ENCODE measurements at regions not wholly inside any gene's neighbourhood (a gene's known extent, or its start where the extent isn't known, plus 50 kb on each side); places are given as distances from the start of the nearest gene placed in this dataset.
A peak's percentile ranks its signal among the peaks of the same experiment; 100 is the strongest.

DNA sequence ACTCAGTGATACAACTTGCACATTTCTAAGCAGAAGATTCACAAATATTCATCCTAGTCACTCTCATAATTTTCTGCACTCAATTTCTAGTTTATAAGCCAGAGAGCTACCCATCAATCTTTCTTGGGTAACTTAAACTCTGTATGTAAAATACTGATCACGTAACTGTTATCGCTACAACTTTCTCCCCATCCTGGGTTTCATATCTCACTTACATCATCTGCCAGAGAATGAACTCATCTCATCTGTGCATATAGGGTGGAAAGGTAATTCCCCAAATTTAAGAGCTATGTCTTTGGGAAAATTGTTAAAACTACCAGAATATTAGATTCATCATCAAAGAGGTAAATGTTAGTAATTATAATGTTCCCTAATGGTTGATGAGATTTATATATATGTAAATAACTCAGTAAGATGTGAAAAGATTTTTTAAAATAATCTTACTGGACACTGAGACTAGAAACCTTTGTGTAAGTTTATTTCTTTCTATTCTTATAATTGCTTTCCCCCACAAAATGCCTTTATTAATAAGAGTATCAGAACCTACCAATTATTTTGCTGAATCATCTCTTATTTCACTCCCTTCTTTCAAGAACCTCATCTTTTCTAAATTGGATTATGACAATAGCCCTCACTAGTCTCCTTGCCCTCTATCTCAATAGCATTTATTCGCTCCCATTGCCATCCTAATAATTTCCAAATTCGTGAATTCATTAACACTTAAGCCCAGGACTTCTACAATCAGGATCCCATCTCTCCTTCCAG lies 729.0 kb downstream of the EPHA4 start:
- TF ChIP-seq, protein P1, sequence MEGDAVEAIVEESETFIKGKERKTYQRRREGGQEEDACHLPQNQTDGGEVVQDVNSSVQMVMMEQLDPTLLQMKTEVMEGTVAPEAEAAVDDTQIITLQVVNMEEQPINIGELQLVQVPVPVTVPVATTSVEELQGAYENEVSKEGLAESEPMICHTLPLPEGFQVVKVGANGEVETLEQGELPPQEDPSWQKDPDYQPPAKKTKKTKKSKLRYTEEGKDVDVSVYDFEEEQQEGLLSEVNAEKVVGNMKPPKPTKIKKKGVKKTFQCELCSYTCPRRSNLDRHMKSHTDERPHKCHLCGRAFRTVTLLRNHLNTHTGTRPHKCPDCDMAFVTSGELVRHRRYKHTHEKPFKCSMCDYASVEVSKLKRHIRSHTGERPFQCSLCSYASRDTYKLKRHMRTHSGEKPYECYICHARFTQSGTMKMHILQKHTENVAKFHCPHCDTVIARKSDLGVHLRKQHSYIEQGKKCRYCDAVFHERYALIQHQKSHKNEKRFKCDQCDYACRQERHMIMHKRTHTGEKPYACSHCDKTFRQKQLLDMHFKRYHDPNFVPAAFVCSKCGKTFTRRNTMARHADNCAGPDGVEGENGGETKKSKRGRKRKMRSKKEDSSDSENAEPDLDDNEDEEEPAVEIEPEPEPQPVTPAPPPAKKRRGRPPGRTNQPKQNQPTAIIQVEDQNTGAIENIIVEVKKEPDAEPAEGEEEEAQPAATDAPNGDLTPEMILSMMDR (conservative IDR thresholded peaks at IDR 0.05; ENCODE audit: low read depth, low read length): no peak
- H3K4me3 ChIP-seq (ENCODE audit: low read length): no peak overlapping the region
- DNase-seq (ENCODE audit: low read depth): no peak

DNA sequence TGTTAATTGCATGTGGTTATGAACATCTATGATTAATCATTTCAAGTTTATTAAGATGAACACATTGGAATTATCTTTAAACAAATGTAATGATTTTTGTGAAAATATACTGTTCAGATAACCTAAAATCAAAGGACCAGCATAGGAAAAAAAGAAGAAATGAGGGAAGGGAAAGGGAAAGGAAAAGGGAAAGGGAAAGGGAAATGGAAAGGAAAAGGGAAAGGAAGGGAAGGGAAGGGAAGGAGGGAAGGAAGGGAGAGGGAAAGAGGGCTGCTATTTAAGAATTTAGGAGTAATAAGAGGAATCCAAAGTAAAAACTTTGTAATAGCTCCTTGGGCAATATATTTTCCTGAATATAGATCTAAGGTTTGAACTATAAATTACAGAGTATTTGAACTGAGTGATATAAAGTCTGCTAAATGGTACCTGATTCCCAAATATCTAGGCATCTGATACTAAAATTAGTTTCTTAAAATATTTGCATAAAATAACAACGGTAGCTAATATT lies 726.3 kb downstream of the EPHA4 start:
- no peak for DNase-seq (ENCODE audit: low read depth)
- TF ChIP-seq, protein P1 (conservative IDR thresholded peaks at IDR 0.05; ENCODE audit: low read depth, low read length): no peak

DNA sequence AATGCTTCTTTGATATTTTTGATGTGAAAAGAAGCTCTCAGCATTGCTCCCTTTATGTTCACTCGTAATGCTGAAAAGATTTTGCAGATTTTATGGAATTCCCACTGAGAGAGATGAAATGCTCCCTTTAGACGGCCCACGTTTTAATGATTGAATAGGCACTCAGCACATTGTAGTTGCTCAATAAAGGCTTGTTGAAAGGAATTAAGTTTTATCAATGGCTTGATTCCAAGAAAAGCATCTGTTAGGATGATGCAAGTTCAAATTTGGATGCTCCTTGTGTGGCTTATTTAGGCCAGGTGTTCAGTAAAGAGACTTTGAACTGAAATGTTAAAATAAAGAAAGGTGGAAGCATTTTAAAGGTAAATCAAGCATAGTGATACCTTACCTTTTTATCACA lies 725.1 kb downstream of the EPHA4 start:
- no peak for DNase-seq (ENCODE audit: low read depth)
- H3K4me3 ChIP-seq (ENCODE audit: low read length): no peak overlapping the region
- TF ChIP-seq, protein P1 (conservative IDR thresholded peaks at IDR 0.05; ENCODE audit: low read depth, low read length): no peak

More for the DNA sequence above, 726.3 kb downstream of the EPHA4 start:
- no peak overlapping the region for H3K4me3 ChIP-seq (ENCODE audit: low read length)

DNA sequence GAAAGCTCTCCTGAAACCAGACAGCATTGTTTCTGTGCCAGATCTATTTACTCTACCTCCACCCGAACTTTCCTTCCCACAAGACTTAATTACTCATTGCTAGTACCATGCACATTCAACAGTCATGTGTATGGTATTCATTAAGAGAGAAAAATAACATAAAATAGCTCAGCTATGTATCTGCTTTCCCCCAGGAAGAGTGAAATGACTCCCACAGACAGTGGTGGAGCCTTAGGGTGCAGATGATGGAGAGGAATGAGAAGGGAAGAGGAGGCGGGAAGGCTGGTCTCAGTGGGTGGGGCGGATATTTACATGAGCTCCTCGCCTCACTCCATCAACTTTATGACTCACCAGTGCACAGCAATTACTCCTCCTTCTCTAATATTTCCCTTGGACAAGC lies 724.5 kb downstream of the EPHA4 start:
- TF ChIP-seq, protein P1 (conservative IDR thresholded peaks at IDR 0.05; ENCODE audit: low read depth, low read length): no peak
- peak; percentile 88 for DNase-seq (ENCODE audit: low read depth)
- no peak overlapping the region for H3K4me3 ChIP-seq (ENCODE audit: low read length)

DNA sequence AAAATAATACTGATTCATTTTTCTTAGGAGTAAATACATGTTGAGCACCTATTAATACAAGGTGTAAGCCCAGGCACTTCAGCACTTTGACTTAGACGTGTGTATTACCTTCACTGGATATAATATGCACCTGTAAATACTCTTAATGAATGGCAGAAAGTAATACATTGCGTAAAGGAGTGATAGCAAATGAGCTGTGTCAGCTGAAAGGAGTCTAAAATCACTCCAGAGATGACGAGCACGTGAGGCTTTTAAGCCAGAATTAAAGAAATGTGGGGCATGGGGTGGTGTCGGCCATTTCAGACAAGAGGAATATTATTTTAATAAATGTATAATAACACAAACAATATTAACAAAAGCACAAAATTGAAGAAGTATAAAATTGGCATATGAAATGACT lies 722.7 kb downstream of the EPHA4 start:
- no peak overlapping the region for H3K4me3 ChIP-seq (ENCODE audit: low read length)
- TF ChIP-seq, protein P1 (conservative IDR thresholded peaks at IDR 0.05; ENCODE audit: low read depth, low read length): no peak
- DNase-seq (ENCODE audit: low read depth): no peak

DNA sequence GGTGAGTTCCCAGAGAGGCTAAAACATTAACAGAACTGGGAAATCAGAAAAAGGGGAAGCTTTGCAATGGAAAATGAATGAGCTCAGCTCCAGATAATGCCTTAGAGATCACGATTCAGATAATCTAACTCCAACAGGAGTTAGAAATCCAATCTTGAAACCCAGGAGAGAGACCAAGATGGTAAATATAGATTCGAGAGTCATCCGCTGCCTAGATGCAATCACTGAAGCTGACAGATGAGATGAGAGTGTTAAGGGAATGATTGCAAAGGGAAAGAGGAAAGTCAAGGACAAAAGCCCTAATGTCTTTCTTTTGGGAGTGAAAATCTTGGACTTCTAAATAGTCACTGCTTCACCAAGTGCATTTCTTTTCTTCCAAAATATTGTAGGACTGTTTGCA lies 722.0 kb downstream of the EPHA4 start:
- no peak overlapping the region for H3K4me3 ChIP-seq (ENCODE audit: low read length)
- DNase-seq (ENCODE audit: low read depth): no peak
- TF ChIP-seq, protein P1 (conservative IDR thresholded peaks at IDR 0.05; ENCODE audit: low read depth, low read length): no peak

DNA sequence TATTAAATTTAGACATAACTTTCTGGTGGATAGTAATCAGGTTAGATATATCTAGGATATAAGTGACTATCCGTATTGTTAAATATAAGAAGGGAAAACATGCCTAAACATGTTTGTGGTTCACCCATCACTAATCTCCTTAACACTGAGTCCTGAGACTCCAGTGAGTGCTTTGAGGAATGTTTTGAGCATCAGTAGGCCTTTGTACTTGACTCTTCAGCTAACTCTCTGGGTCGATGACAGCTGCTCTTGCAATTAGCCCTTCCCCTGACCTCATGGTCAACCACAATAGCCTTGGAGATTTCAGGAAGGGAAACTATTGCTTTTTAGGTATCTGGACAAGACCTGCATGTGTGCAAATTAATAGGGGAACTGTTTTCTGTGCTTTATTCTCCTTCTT lies 716.8 kb downstream of the EPHA4 start:
- no peak overlapping the region for H3K4me3 ChIP-seq (ENCODE audit: low read length)
- peak; percentile 87 for DNase-seq (ENCODE audit: low read depth)
- TF ChIP-seq, protein P1 (conservative IDR thresholded peaks at IDR 0.05; ENCODE audit: low read depth, low read length): no peak
